Adipocyte (in vitro differentiated cells): ENCODE measurements at regions not wholly inside any gene's neighbourhood (a gene's known extent, or its start where the extent isn't known, plus 50 kb on each side); places are given as distances from the start of the nearest gene placed in this dataset.
A peak's percentile ranks its signal among the peaks of the same experiment; 100 is the strongest.
"Not testable (repeated sequence)": the region's sequence is repeated elsewhere in the genome, so short reads cannot be mapped to it uniquely, and the experiment has no call there.

Experiments used
- DNase-seq: peaks from one replicate; pipeline ENCODE4 v3.0.0-alpha.2; 2015; ENCODE audit warnings: low read depth
- H3K27me3 ChIP-seq: replicated peaks from 2 replicates; pipeline ENCODE4 v1.7.0; 2013; ENCODE audit warnings: mild to moderate bottlenecking, low read length, moderate library complexity; ENCODE audit not compliant: control insufficient read depth, insufficient read depth
- H3K36me3 ChIP-seq: 2 replicates; pipeline ENCODE4 v1.7.0; 2013; ENCODE audit warnings: low read length, mild to moderate bottlenecking, moderate library complexity; ENCODE audit not compliant: control insufficient read depth, insufficient read depth, severe bottlenecking
- H3K4me1 ChIP-seq: 2 replicates; pipeline ENCODE4 v1.7.0; 2013; ENCODE audit warnings: mild to moderate bottlenecking, low read length, moderate library complexity; ENCODE audit not compliant: control insufficient read depth, insufficient read depth
- H3K4me3 ChIP-seq: 2 replicates; pipeline ENCODE4 v1.7.0; 2013; ENCODE audit warnings: mild to moderate bottlenecking, low read length, moderate library complexity
- H3K9ac ChIP-seq: 2 replicates; pipeline ENCODE4 v1.7.0; 2013; ENCODE audit warnings: mild to moderate bottlenecking, low read length, moderate library complexity
- H3K9me3 ChIP-seq: 2 replicates; pipeline ENCODE4 v1.7.0; 2013; ENCODE audit warnings: mild to moderate bottlenecking, low read length, moderate library complexity; ENCODE audit not compliant: control insufficient read depth

GRCh38 chr16:21339269-21339641 is 61.2 kb upstream of the CRYM start:
- Histone ChIP-seq H3K9me3 (peaks cover 3% of the 10 kb centered on the region), H3K27me3 (no peaks in the 10 kb centered on the region), H3K36me3 (peaks cover 10% of the 10 kb centered on the region), H3K9ac (no peak overlapping the region), H3K4me1 (no peaks in the 10 kb centered on the region), H3K4me3 (no peak overlapping the region)
- no peak for DNase-seq

- Histone ChIP-seq H3K4me3 (no peak overlapping the region), H3K27me3 (no peaks in the 10 kb centered on the region), H3K9ac (no peak overlapping the region), H3K36me3 (peaks cover 10% of the 10 kb centered on the region), H3K9me3 (peaks cover 3% of the 10 kb centered on the region), H3K4me1 (no peaks in the 10 kb centered on the region)
- DNase-seq = no peak
Measured at GRCh38 chr16:21338537-21339268, 60.6 kb upstream of the CRYM start.

GRCh38 chr16:21336231-21336630 is 58.1 kb upstream of the CRYM start:
- H3K36me3 ChIP-seq = peaks cover 10% of the 10 kb centered on the region
- DNase-seq = peak; percentile 8
- peaks cover 3% of the 10 kb centered on the region for H3K9me3 ChIP-seq

GRCh38 chr16:21334188-21335146 is 56.4 kb upstream of the CRYM start:
- H3K36me3 ChIP-seq, H3K4me3 ChIP-seq, H3K9ac ChIP-seq, H3K4me1 ChIP-seq, DNase-seq, H3K27me3 ChIP-seq, H3K9me3 ChIP-seq: not testable (repeated sequence)

More at GRCh38 chr16:21336231-21336630, 58.1 kb upstream of the CRYM start:
- H3K4me3 ChIP-seq = no peak overlapping the region
- H3K27me3 ChIP-seq = no peaks in the 10 kb centered on the region
- no peaks in the 10 kb centered on the region for H3K4me1 ChIP-seq
- H3K9ac ChIP-seq = no peak overlapping the region

GRCh38 chr16:21333683-21334082 is 55.6 kb upstream of the CRYM start:
- H3K36me3 ChIP-seq, H3K4me3 ChIP-seq, H3K9ac ChIP-seq, DNase-seq, H3K4me1 ChIP-seq, H3K27me3 ChIP-seq, H3K9me3 ChIP-seq: not testable (repeated sequence)
